GM12878 (cell line): ENCODE measurements at regions not wholly inside any gene's neighbourhood (a gene's known extent, or its start where the extent isn't known, plus 50 kb on each side); places are given as distances from the start of the nearest gene placed in this dataset.

ENCODE experiments used
- ATAC-seq: fragments of 200-7000 bp; cut with Tn5 transposase; 3 replicates; pipeline ENCODE4 v1.9.1; 2020; ENCODE audit warnings: mild to moderate bottlenecking, moderate library complexity
- BruUV-seq: library from RNA; stranded (reverse); fragments of 400-500 nt; replicated peaks from 2 replicates; lab custom pipeline; 2021; lab: Mats Ljungman, UMichigan
- CTCF ChIA-PET: fragments of 300-600 bp; sonication (Branson Sonifier 250); formaldehyde crosslinking; extraction: SDS; loops from one replicate; lab custom pipeline; 2021; ENCODE audit warnings: inconsistent platforms; lab: Yijun Ruan, JAX
- POLR2A ChIA-PET: fragments of 350-600 bp; formaldehyde crosslinking; extraction: SDS; loops from one replicate; lab custom pipeline; 2021; ENCODE audit warnings: inconsistent platforms; lab: Charles Lee
- RAD21 ChIA-PET: fragments of 300-600 bp; sonication (Branson Sonifier 250); formaldehyde crosslinking; loops from one replicate; lab custom pipeline; 2023; ENCODE audit warnings: antibody characterized with exemption; ENCODE audit not compliant: unreplicated experiment; lab: Charles Lee
- SMC1A ChIA-PET: fragments of 300-600 bp; sonication (Branson Sonifier 250); formaldehyde crosslinking; loops from one replicate; lab custom pipeline; 2023; ENCODE audit not compliant: unreplicated experiment, uncharacterized antibody; lab: Charles Lee
- DNase-seq: peaks from one replicate; pipeline ENCODE4 v3.0.0-alpha.2; 2011; ENCODE audit warnings: low read depth, low spot score
- FAIRE-seq: peaks from 3 replicates; lab custom pipeline; 2011; peaks lifted over from hg19 to GRCh38; lab: Jason Lieb, UNC
- H2AFZ ChIP-seq: 2 replicates; pipeline ENCODE4 v1.6.0; 2011; ENCODE audit warnings: low read depth, low read length, control low read depth; ENCODE audit not compliant: control insufficient read depth
- H3K27ac ChIP-seq: 2 replicates; pipeline ENCODE4 v1.5.1; 2011; ENCODE audit warnings: control low read depth; ENCODE audit not compliant: control insufficient read depth, insufficient read depth
- H3K27me3 ChIP-seq, 2 experiments: replicated peaks in 1 of 2; 2 replicates each; pipeline versions ENCODE4 v1.6.0 to v1.6.1; 2011; ENCODE audit warnings: low read length in 1 of 2; ENCODE audit not compliant: control insufficient read depth in 2 of 2, insufficient read depth in 2 of 2
- H3K36me3 ChIP-seq, 2 experiments: 2 replicates each; pipeline ENCODE4 v1.5.1; 2011; ENCODE audit warnings: low read length in 1 of 2; ENCODE audit not compliant: control insufficient read depth in 2 of 2, insufficient read depth in 2 of 2
- H3K4me1 ChIP-seq: 2 replicates; pipeline ENCODE4 v1.6.1; 2011; ENCODE audit warnings: mild to moderate bottlenecking, low read length, moderate library complexity, mixed read lengths; ENCODE audit not compliant: control insufficient read depth, insufficient read depth
- H3K4me2 ChIP-seq: 2 replicates; pipeline ENCODE4 v1.6.0; 2011; ENCODE audit warnings: control low read depth; ENCODE audit not compliant: control insufficient read depth, insufficient read depth
- H3K4me3 ChIP-seq: fragments of 200-600 bp; sonication (generic); 2 replicates; pipeline ENCODE4 v1.5.1; 2016
- H3K79me2 ChIP-seq: 2 replicates; pipeline ENCODE4 v1.6.0; 2011; ENCODE audit warnings: low read length; ENCODE audit not compliant: control insufficient read depth, insufficient read depth
- H3K9ac ChIP-seq: 2 replicates; pipeline ENCODE4 v1.8.0; 2011; ENCODE audit warnings: low read length, control low read depth, mixed read lengths; ENCODE audit not compliant: control insufficient read depth, insufficient read depth
- H3K9me3 ChIP-seq: replicated peaks from 3 replicates; pipeline ENCODE4 v1.5.1; 2011; ENCODE audit warnings: mild to moderate bottlenecking, low read length; ENCODE audit not compliant: control insufficient read depth, insufficient read depth
- H4K20me1 ChIP-seq: 2 replicates; pipeline ENCODE4 v1.6.0; 2011; ENCODE audit not compliant: control insufficient read depth, insufficient read depth
- ATF7 ChIP-seq: fragments of 450-650 bp; IDR thresholded peaks from 2 replicates; pipeline ENCODE4 v1.6.1; 2016; ENCODE audit warnings: low read depth, mild to moderate bottlenecking
- BACH1 ChIP-seq: fragments of 450-650 bp; IDR thresholded peaks from 2 replicates; pipeline ENCODE4 v1.6.1; 2017; ENCODE audit warnings: mild to moderate bottlenecking, borderline replicate concordance
- CREB1 ChIP-seq: IDR thresholded peaks from 2 replicates; pipeline ENCODE4 v1.6.1; 2012; ENCODE audit warnings: low read depth, mild to moderate bottlenecking, inconsistent platforms
- EED ChIP-seq: sonication (generic); IDR thresholded peaks from 2 replicates; pipeline ENCODE4 v1.6.1; 2016; ENCODE audit warnings: antibody characterized with exemption, low read depth
- KDM1A ChIP-seq: fragments of 200-600 bp; sonication (generic); IDR thresholded peaks from 2 replicates; pipeline ENCODE4 v1.6.1; 2016; ENCODE audit warnings: borderline replicate concordance
- SMAD1 ChIP-seq: fragments of 450-650 bp; IDR thresholded peaks from 2 replicates; pipeline ENCODE4 v1.6.1; 2018; ENCODE audit warnings: mild to moderate bottlenecking, low read depth; ENCODE audit not compliant: partially characterized antibody
- STAT1 ChIP-seq: fragments of 450-650 bp; conservative IDR thresholded peaks from 2 replicates; pipeline ENCODE4 v1.6.1; 2014; ENCODE audit warnings: antibody characterized with exemption, mild to moderate bottlenecking
- TCF7 ChIP-seq: IDR thresholded peaks from 2 replicates; pipeline ENCODE4 v1.6.1; 2014; ENCODE audit warnings: antibody characterized with exemption, borderline replicate concordance
- WRNIP1 ChIP-seq: IDR thresholded peaks from 2 replicates; pipeline ENCODE4 v1.6.1; 2011; ENCODE audit warnings: low read depth, low read length, improper control_type of control experiment, borderline replicate concordance
- ZNF24 ChIP-seq: fragments of 450-650 bp; IDR thresholded peaks from 2 replicates; pipeline ENCODE4 v1.6.1; 2017; ENCODE audit warnings: antibody characterized with exemption, mild to moderate bottlenecking
- WGBS: methylation state at CpG from one replicate; pipeline ENCODE4 v1.1.6; 2016; ENCODE audit warnings: low lambda C conversion rate; ENCODE audit not compliant: insufficient replicate concordance, insufficient coverage; ENCODE audit errors: missing lambda C conversion rate; 5-methylcytosine and 5-hydroxymethylcytosine counted together
- in situ Hi-C: fragments of 300-500 bp; cut with MboI; formaldehyde crosslinking; loops from 9 replicates; pipeline ENCODE4 v1.14.3; 2018; ENCODE audit warnings: mixed read lengths
- intact Hi-C: fragments of 100-400 bp; cut with micrococcal nuclease; formaldehyde crosslinking; loops from one replicate; pipeline ENCODE4 v1.14.2; 2022; ENCODE audit not compliant: unreplicated experiment
- TF ChIP-seq, protein P1 (sequence below): fragments of 450-650 bp; formaldehyde crosslinking; IDR thresholded peaks from 2 replicates; pipeline ENCODE4 v1.4.0; 2022; ENCODE audit warnings: mild to moderate bottlenecking, moderate library complexity
- TF ChIP-seq, protein P2 (sequence below): IDR thresholded peaks from 2 replicates; pipeline ENCODE4 v1.6.1; 2012; ENCODE audit warnings: low read depth, low read length, improper control_type of control experiment
- TF ChIP-seq, protein P3 (sequence below): fragments of 450-650 bp; conservative IDR thresholded peaks from 2 replicates; pipeline ENCODE4 v1.6.1; 2017; ENCODE audit warnings: mild to moderate bottlenecking, moderate library complexity

DNA sequence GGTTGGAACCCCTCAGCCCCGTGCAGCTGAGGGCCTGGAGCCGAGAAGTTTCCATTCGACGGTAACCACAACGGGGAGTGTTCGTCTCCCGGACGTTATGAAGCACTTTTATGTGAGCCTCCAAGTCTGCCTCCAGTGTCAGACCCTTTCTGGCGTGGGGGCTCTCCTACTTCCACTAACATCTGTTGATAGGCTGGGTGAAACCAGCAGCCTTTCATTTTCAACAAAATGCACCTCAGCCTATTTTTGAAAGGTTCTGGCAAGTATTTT, 257.4 kb downstream of the THBS2 start:
- H3K79me2 ChIP-seq, result no peaks in the 10 kb centered on the region
- H3K9ac ChIP-seq, result no peak overlapping the region
- H3K9me3 ChIP-seq, result no peaks in the 10 kb centered on the region; the same call in 2 of the 3 replicates
- POLR2A ChIA-PET, result no interaction called here
- in situ Hi-C loops (no loop called here), intact Hi-C loops (no loop called here)
- TF ChIP-seq ATF7 (no peak), CREB1 (no peak), TCF7 (no peak), BACH1 (no peak), SMAD1 (no peak), KDM1A (no peak), EED (no peak), WRNIP1 (no peak), STAT1 (no peak), ZNF24 (no peak)
- TF ChIP-seq, protein P1, sequence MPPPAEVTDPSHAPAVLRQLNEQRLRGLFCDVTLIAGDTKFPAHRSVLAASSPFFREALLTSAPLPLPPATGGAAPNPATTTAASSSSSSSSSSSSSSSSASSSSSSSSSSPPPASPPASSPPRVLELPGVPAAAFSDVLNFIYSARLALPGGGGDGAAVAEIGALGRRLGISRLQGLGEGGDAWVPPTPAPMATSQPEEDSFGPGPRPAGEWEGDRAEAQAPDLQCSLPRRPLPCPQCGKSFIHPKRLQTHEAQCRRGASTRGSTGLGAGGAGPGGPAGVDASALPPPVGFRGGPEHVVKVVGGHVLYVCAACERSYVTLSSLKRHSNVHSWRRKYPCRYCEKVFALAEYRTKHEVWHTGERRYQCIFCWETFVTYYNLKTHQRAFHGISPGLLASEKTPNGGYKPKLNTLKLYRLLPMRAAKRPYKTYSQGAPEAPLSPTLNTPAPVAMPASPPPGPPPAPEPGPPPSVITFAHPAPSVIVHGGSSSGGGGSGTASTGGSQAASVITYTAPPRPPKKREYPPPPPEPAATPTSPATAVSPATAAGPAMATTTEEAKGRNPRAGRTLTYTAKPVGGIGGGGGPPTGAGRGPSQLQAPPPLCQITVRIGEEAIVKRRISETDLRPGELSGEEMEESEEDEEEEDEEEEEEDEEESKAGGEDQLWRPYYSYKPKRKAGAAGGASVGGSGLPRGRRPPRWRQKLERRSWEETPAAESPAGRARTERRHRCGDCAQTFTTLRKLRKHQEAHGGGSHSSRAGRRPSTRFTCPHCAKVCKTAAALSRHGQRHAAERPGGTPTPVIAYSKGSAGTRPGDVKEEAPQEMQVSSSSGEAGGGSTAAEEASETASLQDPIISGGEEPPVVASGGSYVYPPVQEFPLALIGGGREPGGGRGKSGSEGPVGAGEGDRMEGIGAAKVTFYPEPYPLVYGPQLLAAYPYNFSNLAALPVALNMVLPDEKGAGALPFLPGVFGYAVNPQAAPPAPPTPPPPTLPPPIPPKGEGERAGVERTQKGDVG, result no peak
- TF ChIP-seq, protein P2, sequence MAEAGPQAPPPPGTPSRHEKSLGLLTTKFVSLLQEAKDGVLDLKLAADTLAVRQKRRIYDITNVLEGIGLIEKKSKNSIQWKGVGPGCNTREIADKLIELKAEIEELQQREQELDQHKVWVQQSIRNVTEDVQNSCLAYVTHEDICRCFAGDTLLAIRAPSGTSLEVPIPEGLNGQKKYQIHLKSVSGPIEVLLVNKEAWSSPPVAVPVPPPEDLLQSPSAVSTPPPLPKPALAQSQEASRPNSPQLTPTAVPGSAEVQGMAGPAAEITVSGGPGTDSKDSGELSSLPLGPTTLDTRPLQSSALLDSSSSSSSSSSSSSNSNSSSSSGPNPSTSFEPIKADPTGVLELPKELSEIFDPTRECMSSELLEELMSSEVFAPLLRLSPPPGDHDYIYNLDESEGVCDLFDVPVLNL, result no peak
- TF ChIP-seq, protein P3, sequence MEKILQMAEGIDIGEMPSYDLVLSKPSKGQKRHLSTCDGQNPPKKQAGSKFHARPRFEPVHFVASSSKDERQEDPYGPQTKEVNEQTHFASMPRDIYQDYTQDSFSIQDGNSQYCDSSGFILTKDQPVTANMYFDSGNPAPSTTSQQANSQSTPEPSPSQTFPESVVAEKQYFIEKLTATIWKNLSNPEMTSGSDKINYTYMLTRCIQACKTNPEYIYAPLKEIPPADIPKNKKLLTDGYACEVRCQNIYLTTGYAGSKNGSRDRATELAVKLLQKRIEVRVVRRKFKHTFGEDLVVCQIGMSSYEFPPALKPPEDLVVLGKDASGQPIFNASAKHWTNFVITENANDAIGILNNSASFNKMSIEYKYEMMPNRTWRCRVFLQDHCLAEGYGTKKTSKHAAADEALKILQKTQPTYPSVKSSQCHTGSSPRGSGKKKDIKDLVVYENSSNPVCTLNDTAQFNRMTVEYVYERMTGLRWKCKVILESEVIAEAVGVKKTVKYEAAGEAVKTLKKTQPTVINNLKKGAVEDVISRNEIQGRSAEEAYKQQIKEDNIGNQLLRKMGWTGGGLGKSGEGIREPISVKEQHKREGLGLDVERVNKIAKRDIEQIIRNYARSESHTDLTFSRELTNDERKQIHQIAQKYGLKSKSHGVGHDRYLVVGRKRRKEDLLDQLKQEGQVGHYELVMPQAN, result no peak
- CTCF ChIA-PET, result no interaction called here
- no peak for FAIRE-seq
- RAD21 ChIA-PET, result no interaction called here
- no peak overlapping the region for H3K27ac ChIP-seq
- DNase-seq, result no peak
- no peak for ATAC-seq
- 59% methylated on average over 8 of the region's 9 CpGs for WGBS
- no peaks in the 10 kb centered on the region for H3K36me3 ChIP-seq
- H2AFZ ChIP-seq, result no peak overlapping the region
- no peak overlapping the region for H3K4me2 ChIP-seq
- H4K20me1 ChIP-seq, result no peaks in the 10 kb centered on the region
- no peak overlapping the region for H3K4me3 ChIP-seq
- SMC1A ChIA-PET, result no interaction called here
- BruUV-seq, result no TSS peak
- H3K27me3 ChIP-seq, result no peaks in the 10 kb centered on the region
- no peaks in the 10 kb centered on the region for H3K4me1 ChIP-seq
